Hepatocyte (in vitro differentiated cells): ENCODE measurements at regions not wholly inside any gene's neighbourhood (a gene's known extent, or its start where the extent isn't known, plus 50 kb on each side); places are given as distances from the start of the nearest gene placed in this dataset.

Experiments used
- DNase-seq: peaks from one replicate; pipeline ENCODE4 v3.0.0-alpha.2; 2016; ENCODE audit warnings: low spot score
- H2AFZ ChIP-seq: fragments of 200-600 bp; sonication (generic); 2 replicates; pipeline ENCODE4 v1.6.0; 2016; ENCODE audit warnings: antibody characterized with exemption, mild to moderate bottlenecking
- H3K27ac ChIP-seq: fragments of 200-600 bp; sonication (generic); 2 replicates; pipeline ENCODE4 v1.5.1; 2016; ENCODE audit warnings: mild to moderate bottlenecking
- H3K27me3 ChIP-seq: fragments of 200-600 bp; sonication (generic); 2 replicates; pipeline ENCODE4 v1.6.1; 2016
- H3K36me3 ChIP-seq: fragments of 200-600 bp; sonication (generic); replicated peaks from 2 replicates; pipeline ENCODE4 v1.5.1; 2016; ENCODE audit warnings: low read depth; ENCODE audit not compliant: insufficient read depth
- H3K4me1 ChIP-seq: fragments of 200-600 bp; sonication (generic); 2 replicates; pipeline ENCODE4 v1.5.1; 2016; ENCODE audit warnings: mild to moderate bottlenecking, moderate library complexity; ENCODE audit not compliant: insufficient read depth
- H3K4me2 ChIP-seq: fragments of 200-600 bp; sonication (generic); 2 replicates; pipeline ENCODE4 v1.6.0; 2016
- H3K4me3 ChIP-seq: fragments of 200-600 bp; sonication (generic); 2 replicates; pipeline ENCODE4 v1.5.1; 2016; ENCODE audit warnings: mild to moderate bottlenecking
- H3K79me2 ChIP-seq: fragments of 200-600 bp; sonication (generic); 2 replicates; pipeline ENCODE4 v1.6.0; 2017; ENCODE audit warnings: mild to moderate bottlenecking
- H3K9me2 ChIP-seq: fragments of 200-600 bp; sonication (generic); replicated peaks from 2 replicates; pipeline ENCODE4 v1.6.0; 2017; ENCODE audit warnings: mild to moderate bottlenecking; ENCODE audit not compliant: insufficient read depth
- H3K9me3 ChIP-seq: fragments of 200-600 bp; sonication (generic); 2 replicates; pipeline ENCODE4 v1.5.1; 2016; ENCODE audit warnings: low read depth, mild to moderate bottlenecking
- H4K20me1 ChIP-seq: fragments of 200-600 bp; sonication (generic); 2 replicates; pipeline ENCODE4 v1.6.0; 2016; ENCODE audit warnings: mild to moderate bottlenecking; ENCODE audit not compliant: insufficient read depth, poor library complexity, severe bottlenecking
- CTCF ChIP-seq: fragments of 200-600 bp; sonication (generic); IDR thresholded peaks from 2 replicates; pipeline ENCODE4 v1.5.1; 2016; ENCODE audit warnings: antibody characterized with exemption, mild to moderate bottlenecking; ENCODE audit not compliant: poor library complexity
- EZH2 ChIP-seq: fragments of 200-600 bp; sonication (generic); IDR thresholded peaks from 2 replicates; pipeline ENCODE4 v1.6.1; 2016; ENCODE audit warnings: antibody characterized with exemption, mild to moderate bottlenecking, borderline replicate concordance
- EZH2phosphoT487 ChIP-seq: fragments of 200-600 bp; sonication (generic); IDR thresholded peaks from one replicate; pipeline ENCODE4 v1.6.1; 2018; ENCODE audit warnings: antibody characterized with exemption, mild to moderate bottlenecking, low read depth, moderate library complexity; ENCODE audit not compliant: unreplicated experiment, severe bottlenecking
- WGBS: methylation state at CpG from one replicate; pipeline ENCODE4 v1.1.6; 2016; ENCODE audit warnings: low lambda C conversion rate; ENCODE audit errors: missing lambda C conversion rate; 5-methylcytosine and 5-hydroxymethylcytosine counted together

- WGBS = 75% methylated on average over 3 of the region's 3 CpGs
- Histone ChIP-seq H3K4me2 (no peak overlapping the region), H3K79me2 (no peaks in the 10 kb centered on the region), H3K27me3 (no peaks in the 10 kb centered on the region), H4K20me1 (no peaks in the 10 kb centered on the region), H3K27ac (no peak overlapping the region), H3K9me2 (no peaks in the 10 kb centered on the region), H3K9me3 (no peaks in the 10 kb centered on the region), H3K4me3 (no peak overlapping the region), H2AFZ (no peak overlapping the region), H3K4me1 (no peaks in the 10 kb centered on the region), H3K36me3 (no peaks in the 10 kb centered on the region)
- DNase-seq = no peak
- TF ChIP-seq EZH2phosphoT487 = no peak
- TF ChIP-seq EZH2 = no peak
- TF ChIP-seq CTCF = no peak
Measured at GRCh38 chr9:8183618-8184017, 384.0 kb upstream of the DMAC1 start.

GRCh38 chr9:8179381-8180053 is 379.9 kb upstream of the DMAC1 start:
- no peak overlapping the region for H2AFZ ChIP-seq
- 42% methylated on average over 3 of the region's 3 CpGs for WGBS
- H3K79me2 ChIP-seq = no peaks in the 10 kb centered on the region

GRCh38 chr9:8172000-8172399 is 372.4 kb upstream of the DMAC1 start:
- Histone ChIP-seq H3K27me3 (no peaks in the 10 kb centered on the region), H3K4me3 (no peak overlapping the region), H4K20me1 (no peaks in the 10 kb centered on the region), H3K4me2 (no peak overlapping the region), H3K9me3 (no peaks in the 10 kb centered on the region), H3K27ac (no peak overlapping the region), H2AFZ (no peak overlapping the region), H3K9me2 (no peaks in the 10 kb centered on the region), H3K79me2 (no peaks in the 10 kb centered on the region), H3K36me3 (no peaks in the 10 kb centered on the region), H3K4me1 (peaks cover 3% of the 10 kb centered on the region)
- TF ChIP-seq EZH2 (no peak), EZH2phosphoT487 (no peak), CTCF (no peak)
- no peak for DNase-seq
- 75% methylated on average over 2 of the region's 2 CpGs for WGBS

More at GRCh38 chr9:8179381-8180053, 379.9 kb upstream of the DMAC1 start:
- TF ChIP-seq CTCF (no peak), EZH2phosphoT487 (no peak), EZH2 (no peak)
- Histone ChIP-seq H3K4me3 (no peak overlapping the region), H3K4me2 (no peak overlapping the region), H3K9me3 (no peaks in the 10 kb centered on the region), H3K27me3 (no peaks in the 10 kb centered on the region), H3K9me2 (no peaks in the 10 kb centered on the region), H3K4me1 (no peaks in the 10 kb centered on the region), H3K27ac (no peak overlapping the region), H3K36me3 (no peaks in the 10 kb centered on the region), H4K20me1 (no peaks in the 10 kb centered on the region)
- DNase-seq = no peak
